Prostate gland (tissue), 2 donors: ENCODE measurements at regions not wholly inside any gene's neighbourhood (a gene's known extent, or its start where the extent isn't known, plus 50 kb on each side); places are given as distances from the start of the nearest gene placed in this dataset.

Source experiments
- CTCF ChIP-seq, 4 experiments: fragments of 200-600 bp in 2 of 4; fragments of 450-650 bp in 2 of 4; sonication (generic) in 2 of 4; IDR thresholded peaks; 1 replicate in 3 of 4; 2 replicates in 1 of 4; pipeline ENCODE4 v1.5.1; 2016 to 2019; ENCODE audit warnings: antibody characterized with exemption in 4 of 4, mild to moderate bottlenecking in 2 of 4, moderate library complexity in 2 of 4
- POLR2AphosphoS5 ChIP-seq: sonication (generic); formaldehyde crosslinking; IDR thresholded peaks from one replicate; pipeline ENCODE4 v1.6.1; 2017; ENCODE audit warnings: antibody characterized with exemption

- TF ChIP-seq POLR2AphosphoS5 (no peak), CTCF (IDR thresholded peaks at IDR 0.05) (no peak)
Observed at GRCh38 chr1:113247355-113247754, 143.0 kb upstream of the MAGI3 start.
